Esophagus muscularis mucosa (tissue), 4 donors: ENCODE measurements at regions not wholly inside any gene's neighbourhood (a gene's known extent, or its start where the extent isn't known, plus 50 kb on each side); places are given as distances from the start of the nearest gene placed in this dataset.
A peak's percentile ranks its signal among the peaks of the same experiment; 100 is the strongest.

Experiments
- DNase-seq: peaks from one replicate; pipeline ENCODE4 v3.0.0-alpha.2; 2017; ENCODE audit errors: extremely low spot score
- H3K27ac ChIP-seq, 4 donors: fragments of 200-600 bp; sonication (generic); replicated peaks in 1 of 4; 1 replicate in 3 of 4; 2 replicates in 1 of 4; pipeline ENCODE4 v1.5.1; 2016 to 2019; ENCODE audit warnings: mild to moderate bottlenecking in 1 of 4
- H3K27me3 ChIP-seq, 4 donors: fragments of 200-600 bp; sonication (generic); one replicate each; pipeline versions ENCODE4 v1.5.1 to v1.6.0; 2016 to 2019
- H3K36me3 ChIP-seq, 4 donors: fragments of 200-600 bp; sonication (generic); one replicate each; pipeline ENCODE4 v1.5.1; 2016 to 2019
- H3K4me1 ChIP-seq, 4 donors: fragments of 200-600 bp; sonication (generic); one replicate each; pipeline ENCODE4 v1.5.1; 2016 to 2019
- H3K4me3 ChIP-seq, 4 donors: fragments of 200-600 bp; sonication (generic); 1 replicate in 2 of 4; 2 replicates in 2 of 4; pipeline ENCODE4 v1.5.1; 2016 to 2019; ENCODE audit warnings: mild to moderate bottlenecking in 4 of 4, moderate library complexity in 1 of 4
- H3K9me3 ChIP-seq, 4 donors: fragments of 200-600 bp; sonication (generic); 1 replicate in 3 of 4; 2 replicates in 1 of 4; pipeline ENCODE4 v1.5.1; 2016 to 2019
- EP300 ChIP-seq: sonication (generic); formaldehyde crosslinking; IDR thresholded peaks from one replicate; pipeline ENCODE4 v1.6.1; 2017; ENCODE audit warnings: antibody characterized with exemption
- POLR2A ChIP-seq: fragments of 450-650 bp; IDR thresholded peaks from one replicate; pipeline ENCODE4 v1.6.1; 2017; ENCODE audit warnings: antibody characterized with exemption, moderate library complexity, mild to moderate bottlenecking, low read depth
- POLR2AphosphoS5 ChIP-seq, 2 donors: sonication (generic); formaldehyde crosslinking; IDR thresholded peaks; one replicate each; pipeline ENCODE4 v1.6.1; 2017; ENCODE audit warnings: antibody characterized with exemption in 2 of 2
- WGBS: methylation state at CpG from one replicate; pipeline ENCODE4 v1.1.5; 2018; 5-methylcytosine and 5-hydroxymethylcytosine counted together
- intact Hi-C: fragments of 100-400 bp; cut with DNase I; formaldehyde crosslinking; loops from one replicate; pipeline ENCODE4 v1.15.1; 2023
- TF ChIP-seq, protein P1 (sequence below), 3 experiments: fragments of 200-600 bp in 2 of 3; fragments of 450-650 bp in 1 of 3; sonication (generic) in 2 of 3; IDR thresholded peaks; one replicate each; pipeline ENCODE4 v1.5.1; 2017 to 2019; ENCODE audit warnings: antibody characterized with exemption in 3 of 3, mild to moderate bottlenecking in 2 of 3, moderate library complexity in 1 of 3

DNA sequence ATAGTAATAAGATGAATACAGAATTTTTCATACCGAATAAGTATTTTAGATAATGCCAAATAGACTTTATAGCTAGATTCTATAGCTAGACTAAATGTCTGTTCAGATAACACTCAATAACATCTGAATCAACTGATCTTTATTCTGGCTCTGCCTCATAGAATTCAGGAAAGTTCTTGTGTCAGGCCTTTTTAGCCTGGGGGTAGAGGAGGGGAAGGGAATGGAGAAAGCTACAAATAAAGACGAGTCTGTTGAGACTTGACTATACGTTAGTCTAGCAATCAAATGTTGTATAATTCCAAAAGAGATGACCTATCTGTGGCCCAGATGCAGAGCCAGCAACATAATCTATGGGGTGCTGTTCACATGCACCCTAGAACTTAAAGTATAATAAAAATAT lies 106.6 kb upstream of the ABI3BP start:
- Histone ChIP-seq H3K4me1 (peaks cover 0 to 37% (median 33%) of the 10 kb centered on the region in 4 donors), H3K27me3 (no peaks in the 10 kb centered on the region), H3K9me3 (no peaks in the 10 kb centered on the region), H3K36me3 (no peaks in the 10 kb centered on the region), H3K27ac (no peak overlapping the region), H3K4me3 (no peak overlapping the region)
- no peak for DNase-seq
- no peak for TF ChIP-seq POLR2A
- TF ChIP-seq, protein P1, sequence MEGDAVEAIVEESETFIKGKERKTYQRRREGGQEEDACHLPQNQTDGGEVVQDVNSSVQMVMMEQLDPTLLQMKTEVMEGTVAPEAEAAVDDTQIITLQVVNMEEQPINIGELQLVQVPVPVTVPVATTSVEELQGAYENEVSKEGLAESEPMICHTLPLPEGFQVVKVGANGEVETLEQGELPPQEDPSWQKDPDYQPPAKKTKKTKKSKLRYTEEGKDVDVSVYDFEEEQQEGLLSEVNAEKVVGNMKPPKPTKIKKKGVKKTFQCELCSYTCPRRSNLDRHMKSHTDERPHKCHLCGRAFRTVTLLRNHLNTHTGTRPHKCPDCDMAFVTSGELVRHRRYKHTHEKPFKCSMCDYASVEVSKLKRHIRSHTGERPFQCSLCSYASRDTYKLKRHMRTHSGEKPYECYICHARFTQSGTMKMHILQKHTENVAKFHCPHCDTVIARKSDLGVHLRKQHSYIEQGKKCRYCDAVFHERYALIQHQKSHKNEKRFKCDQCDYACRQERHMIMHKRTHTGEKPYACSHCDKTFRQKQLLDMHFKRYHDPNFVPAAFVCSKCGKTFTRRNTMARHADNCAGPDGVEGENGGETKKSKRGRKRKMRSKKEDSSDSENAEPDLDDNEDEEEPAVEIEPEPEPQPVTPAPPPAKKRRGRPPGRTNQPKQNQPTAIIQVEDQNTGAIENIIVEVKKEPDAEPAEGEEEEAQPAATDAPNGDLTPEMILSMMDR (IDR thresholded peaks at IDR 0.05): no peak
- no peak for TF ChIP-seq POLR2AphosphoS5 (IDR thresholded peaks at IDR 0.05)
- no peak for TF ChIP-seq EP300
- WGBS: 89% methylated on average over 3 of the region's 3 CpGs
- intact Hi-C loops: no loop called here

DNA sequence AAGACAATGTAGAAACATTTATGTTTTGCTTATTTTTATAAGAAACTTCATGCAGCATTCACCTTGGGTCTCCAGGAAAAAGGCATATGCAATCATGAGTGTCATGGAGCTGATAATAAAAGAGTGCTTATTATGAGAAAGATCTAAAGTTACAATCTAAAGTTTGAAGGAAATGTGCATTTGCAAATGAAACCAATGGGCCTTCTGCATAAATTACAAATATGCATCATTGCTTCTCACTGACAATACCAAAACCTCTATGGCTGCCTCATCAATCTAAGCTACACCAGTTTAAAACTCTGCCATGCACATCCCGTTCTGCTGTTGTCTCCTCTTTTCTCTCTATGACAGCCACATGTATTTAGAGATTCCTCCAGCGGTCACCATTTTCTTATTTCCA lies 103.2 kb upstream of the ABI3BP start:
- Histone ChIP-seq H3K27ac (no peak overlapping the region), H3K4me3 (no peak overlapping the region), H3K36me3 (no peaks in the 10 kb centered on the region), H3K27me3 (no peaks in the 10 kb centered on the region), H3K4me1 (peaks cover 0 to 20% (median 14%) of the 10 kb centered on the region in 4 donors), H3K9me3 (no peaks in the 10 kb centered on the region)
- TF ChIP-seq, protein P1 (IDR thresholded peaks at IDR 0.05): no peak
- TF ChIP-seq POLR2AphosphoS5 (IDR thresholded peaks at IDR 0.05): no peak
- TF ChIP-seq POLR2A: no peak
- no peak for TF ChIP-seq EP300
- WGBS: 79% methylated on average over 2 of the region's 2 CpGs
- intact Hi-C loops: no loop called here
- DNase-seq: no peak

DNA sequence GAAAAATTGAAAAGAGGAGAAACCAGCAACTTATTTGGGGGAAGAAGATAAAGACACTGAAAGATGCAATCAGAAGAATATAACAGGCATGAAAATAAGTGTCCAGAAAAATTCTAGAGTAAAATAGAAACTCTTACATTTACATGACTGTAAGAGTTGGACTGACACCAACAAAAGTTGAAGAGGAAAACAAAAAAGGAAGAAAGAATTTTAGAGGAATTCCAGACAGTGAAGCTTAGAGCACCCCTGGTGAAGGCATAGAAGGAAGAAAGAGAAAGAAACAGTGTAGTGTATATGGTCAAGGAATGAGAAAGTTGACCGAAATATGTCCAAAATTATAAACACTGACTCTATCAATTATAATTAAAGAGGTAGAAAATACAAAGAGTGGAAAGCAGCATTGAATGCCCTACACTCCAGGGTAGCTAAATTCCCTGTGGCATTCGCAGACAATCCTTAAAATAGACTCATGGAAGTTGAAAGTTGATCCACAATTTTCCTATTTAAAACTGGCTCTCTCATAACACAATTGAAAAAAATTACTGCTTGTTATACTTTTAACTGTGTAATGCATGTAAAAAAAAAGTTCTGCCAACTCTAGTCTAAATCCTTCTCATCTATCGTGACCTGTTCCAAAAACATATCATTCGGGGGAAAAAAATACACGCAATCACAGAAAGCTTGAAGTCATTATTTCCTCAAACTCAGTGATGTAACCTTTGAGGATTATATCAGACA lies 102.6 kb upstream of the ABI3BP start:
- peaks cover 0 to 20% (median 14%) of the 10 kb centered on the region in 4 donors for H3K4me1 ChIP-seq
- DNase-seq: no peak
- no peaks in the 10 kb centered on the region for H3K9me3 ChIP-seq
- no peaks in the 10 kb centered on the region for H3K27me3 ChIP-seq
- TF ChIP-seq POLR2AphosphoS5 (IDR thresholded peaks at IDR 0.05): no peak
- TF ChIP-seq, protein P1 (IDR thresholded peaks at IDR 0.05): no peak
- TF ChIP-seq EP300: no peak
- TF ChIP-seq POLR2A: no peak
- H3K27ac ChIP-seq: peak overlapping the region in 3 of 4 donors; percentile 6 to 28 (median 10)
- intact Hi-C loops: no loop called here
- no peaks in the 10 kb centered on the region for H3K36me3 ChIP-seq
- H3K4me3 ChIP-seq: no peak overlapping the region
- 42% methylated on average over 5 of the region's 5 CpGs for WGBS

DNA sequence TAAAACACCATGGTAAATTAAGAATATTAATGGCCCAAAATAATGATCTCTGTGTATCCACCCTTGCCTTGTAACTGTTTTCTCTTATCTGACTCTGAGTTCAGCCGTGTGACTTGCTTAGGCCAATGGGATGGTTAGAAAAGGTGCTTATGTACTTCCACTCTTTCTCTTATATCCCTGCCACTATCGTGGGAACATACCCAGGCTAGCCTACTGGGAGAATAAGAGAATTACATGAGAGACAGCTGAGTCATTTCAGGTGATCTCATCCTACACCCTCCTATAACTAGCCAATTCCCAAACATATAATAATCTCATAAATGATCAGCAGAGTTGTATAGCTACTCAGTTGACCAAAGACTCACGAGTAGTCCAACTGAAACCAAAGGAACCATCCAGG lies 98.3 kb upstream of the ABI3BP start:
- 83% methylated on average over 3 of the region's 3 CpGs for WGBS
- DNase-seq: no peak
- H3K4me1 ChIP-seq: peaks cover 0 to 17% (median 14%) of the 10 kb centered on the region in 4 donors
- no peak overlapping the region for H3K27ac ChIP-seq
- no peak overlapping the region for H3K4me3 ChIP-seq
- no peaks in the 10 kb centered on the region for H3K27me3 ChIP-seq
- TF ChIP-seq POLR2AphosphoS5 (IDR thresholded peaks at IDR 0.05) (no peak), POLR2A (no peak), EP300 (no peak)
- TF ChIP-seq, protein P1 (IDR thresholded peaks at IDR 0.05): no peak
- no peaks in the 10 kb centered on the region for H3K9me3 ChIP-seq
- intact Hi-C loops: no loop called here
- H3K36me3 ChIP-seq: no peaks in the 10 kb centered on the region

DNA sequence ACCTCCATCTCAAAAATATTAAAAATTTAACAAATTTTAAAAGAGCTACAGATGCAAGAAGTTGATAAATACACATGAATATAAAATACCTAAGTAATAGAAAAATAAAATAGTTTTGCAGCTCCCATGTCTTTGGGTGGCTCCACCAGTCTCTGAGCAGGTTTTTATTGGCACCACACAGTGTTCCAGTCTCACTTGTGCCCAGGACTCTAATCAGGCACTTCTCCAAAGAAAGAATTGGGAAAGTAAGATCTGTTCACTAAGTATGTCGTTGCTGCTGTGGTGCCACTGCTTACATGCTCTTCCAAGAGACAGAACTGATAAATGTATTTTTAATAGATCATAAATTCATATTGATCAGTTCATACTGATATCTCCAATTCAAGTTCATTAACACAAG lies 92.5 kb upstream of the ABI3BP start:
- DNase-seq: no peak
- Histone ChIP-seq H3K4me1 (peaks cover 0 to 4% (median 0%) of the 10 kb centered on the region in 4 donors), H3K4me3 (no peak overlapping the region), H3K9me3 (no peaks in the 10 kb centered on the region), H3K36me3 (no peaks in the 10 kb centered on the region), H3K27ac (no peak overlapping the region), H3K27me3 (no peaks in the 10 kb centered on the region)
- 92% methylated on average over 1 of the region's 1 CpG for WGBS
- TF ChIP-seq, protein P1 (IDR thresholded peaks at IDR 0.05): no peak
- TF ChIP-seq EP300 (no peak), POLR2A (no peak), POLR2AphosphoS5 (IDR thresholded peaks at IDR 0.05) (no peak)
- intact Hi-C loops: no loop called here
